GM23338 (cell line): ENCODE measurements at regions not wholly inside any gene's neighbourhood (a gene's known extent, or its start where the extent isn't known, plus 50 kb on each side); places are given as distances from the start of the nearest gene placed in this dataset.

ENCODE experiments used
- ATAC-seq: fragments of 200-7000 bp; cut with Tn5 transposase; 3 replicates; pipeline ENCODE4 v1.9.1; 2020
- DNase-seq: peaks from one replicate; pipeline ENCODE4 v3.0.0-alpha.2; 2015; ENCODE audit warnings: low spot score
- H2AFZ ChIP-seq: fragments of 200-600 bp; sonication (generic); 2 replicates; pipeline ENCODE4 v1.8.0; 2016; ENCODE audit warnings: antibody characterized with exemption, mild to moderate bottlenecking, moderate library complexity
- H3F3A ChIP-seq: fragments of 200-600 bp; sonication (generic); replicated peaks from 2 replicates; pipeline ENCODE4 v1.8.0; 2017; ENCODE audit warnings: antibody characterized with exemption, mixed run types, low read depth
- H3K27ac ChIP-seq: fragments of 200-600 bp; sonication (generic); 2 replicates; pipeline ENCODE4 v1.6.1; 2016; ENCODE audit warnings: low read depth
- H3K27me3 ChIP-seq: fragments of 200-600 bp; sonication (generic); 2 replicates; pipeline ENCODE4 v1.8.0; 2016; ENCODE audit warnings: mild to moderate bottlenecking, mixed run types, moderate library complexity; ENCODE audit not compliant: insufficient read depth
- H3K36me3 ChIP-seq: fragments of 200-600 bp; sonication (generic); 2 replicates; pipeline ENCODE4 v1.8.0; 2016; ENCODE audit warnings: mild to moderate bottlenecking; ENCODE audit not compliant: insufficient read depth
- H3K4me1 ChIP-seq: fragments of 200-600 bp; sonication (generic); 2 replicates; pipeline ENCODE4 v1.8.0; 2016; ENCODE audit warnings: mild to moderate bottlenecking, moderate library complexity; ENCODE audit not compliant: insufficient read depth
- H3K4me2 ChIP-seq: fragments of 200-600 bp; sonication (generic); 2 replicates; pipeline ENCODE4 v1.7.1; 2017; ENCODE audit warnings: mixed run types
- H3K4me3 ChIP-seq: fragments of 200-600 bp; sonication (generic); 2 replicates; pipeline ENCODE4 v1.6.1; 2016; ENCODE audit warnings: mixed run types
- H3K79me2 ChIP-seq: fragments of 200-600 bp; sonication (generic); replicated peaks from 2 replicates; pipeline ENCODE4 v1.8.0; 2017; ENCODE audit warnings: mild to moderate bottlenecking; ENCODE audit not compliant: insufficient read depth
- H3K9me2 ChIP-seq: fragments of 200-600 bp; sonication (generic); 2 replicates; pipeline ENCODE4 v1.8.0; 2017; ENCODE audit not compliant: insufficient read depth
- H4K20me1 ChIP-seq: fragments of 200-600 bp; sonication (generic); replicated peaks from 2 replicates; pipeline ENCODE4 v1.8.0; 2017; ENCODE audit warnings: mild to moderate bottlenecking; ENCODE audit not compliant: insufficient read depth
- H3K27ac Mint-ChIP-seq: 2 replicates; pipeline ENCODE4 v1.8.0; 2020; ENCODE audit warnings: inconsistent platforms, mild to moderate bottlenecking, moderate library complexity, mixed read lengths
- H3K27me3 Mint-ChIP-seq: 3 replicates; pipeline ENCODE4 v1.8.0; 2022; ENCODE audit warnings: low read depth, mild to moderate bottlenecking, moderate library complexity, mixed read lengths, inconsistent platforms; ENCODE audit not compliant: insufficient read depth, poor library complexity
- H3K36me3 Mint-ChIP-seq: 3 replicates; pipeline ENCODE4 v1.8.0; 2021; ENCODE audit warnings: low read depth, mild to moderate bottlenecking, inconsistent platforms, moderate library complexity, mixed read lengths
- H3K4me1 Mint-ChIP-seq: 3 replicates; pipeline ENCODE4 v1.8.0; 2020; ENCODE audit warnings: mild to moderate bottlenecking, inconsistent platforms, mixed read lengths
- H3K4me3 Mint-ChIP-seq: 3 replicates; pipeline ENCODE4 v1.8.0; 2021; ENCODE audit warnings: moderate library complexity, mild to moderate bottlenecking, inconsistent platforms, mixed read lengths
- H3K9me3 Mint-ChIP-seq: 3 replicates; pipeline ENCODE4 v1.8.0; 2020; ENCODE audit warnings: moderate library complexity, mild to moderate bottlenecking, inconsistent platforms, mixed read lengths
- CREB1 ChIP-seq: fragments of 250-450 bp; sonication (Bioruptor Pico); IDR thresholded peaks from 2 replicates; pipeline ENCODE4 v1.5.0; 2020; ENCODE audit warnings: low read depth, mild to moderate bottlenecking, moderate library complexity
- EZH2 ChIP-seq: fragments of 200-600 bp; sonication (generic); IDR thresholded peaks from one replicate; pipeline ENCODE4 v1.8.0; 2017; ENCODE audit warnings: antibody characterized with exemption, mild to moderate bottlenecking, low read depth; ENCODE audit not compliant: unreplicated experiment
- EZH2phosphoT487 ChIP-seq: fragments of 200-600 bp; sonication (generic); IDR thresholded peaks from one replicate; pipeline ENCODE4 v1.8.1; 2018; ENCODE audit warnings: antibody characterized with exemption; ENCODE audit not compliant: unreplicated experiment
- JUNB ChIP-seq: IDR thresholded peaks from one replicate; pipeline ENCODE4 v1.6.1; 2016; ENCODE audit warnings: antibody characterized with exemption; ENCODE audit not compliant: unreplicated experiment
- NANOG ChIP-seq: IDR thresholded peaks from 2 replicates; pipeline ENCODE4 v1.6.1; 2016; ENCODE audit warnings: antibody characterized with exemption, borderline replicate concordance
- POLR2AphosphoS5 ChIP-seq: IDR thresholded peaks from 2 replicates; pipeline ENCODE4 v1.6.1; 2016; ENCODE audit warnings: antibody characterized with exemption, low read depth
- STAT1 ChIP-seq: IDR thresholded peaks from one replicate; pipeline ENCODE4 v1.6.1; 2016; ENCODE audit warnings: antibody characterized with exemption; ENCODE audit not compliant: unreplicated experiment
- ZNF114 ChIP-seq: fragments of 250-450 bp; sonication (Bioruptor Pico); IDR thresholded peaks from 2 replicates; pipeline ENCODE4 v1.5.0; 2020; ENCODE audit warnings: mild to moderate bottlenecking, moderate library complexity
- ZNF331 ChIP-seq: fragments of 250-450 bp; sonication (Bioruptor Pico); IDR thresholded peaks from 2 replicates; pipeline ENCODE4 v1.5.0; 2020; ENCODE audit warnings: low read depth, mild to moderate bottlenecking, moderate library complexity
- TF ChIP-seq, protein P1 (sequence below): IDR thresholded peaks from one replicate; pipeline ENCODE4 v1.6.1; 2018; ENCODE audit warnings: antibody characterized with exemption; ENCODE audit not compliant: unreplicated experiment
- TF ChIP-seq, protein P2 (sequence below), 2 experiments: fragments of 200-600 bp in 1 of 2; sonication (generic) in 1 of 2; conservative IDR thresholded peaks; 2 replicates each; pipeline versions ENCODE4 v1.5.1 to v1.6.1; 2016 to 2017; ENCODE audit warnings: antibody characterized with exemption in 2 of 2, low read depth in 2 of 2, mild to moderate bottlenecking in 2 of 2, moderate library complexity in 1 of 2
- TF ChIP-seq, protein P3 (sequence below): IDR thresholded peaks from 2 replicates; pipeline ENCODE4 v1.6.1; 2016; ENCODE audit warnings: antibody characterized with exemption
- TF ChIP-seq, protein P4 (sequence below): fragments of 250-450 bp; sonication (Bioruptor Pico); IDR thresholded peaks from 2 replicates; pipeline ENCODE4 v1.5.0; 2020; ENCODE audit warnings: mild to moderate bottlenecking, moderate library complexity

DNA sequence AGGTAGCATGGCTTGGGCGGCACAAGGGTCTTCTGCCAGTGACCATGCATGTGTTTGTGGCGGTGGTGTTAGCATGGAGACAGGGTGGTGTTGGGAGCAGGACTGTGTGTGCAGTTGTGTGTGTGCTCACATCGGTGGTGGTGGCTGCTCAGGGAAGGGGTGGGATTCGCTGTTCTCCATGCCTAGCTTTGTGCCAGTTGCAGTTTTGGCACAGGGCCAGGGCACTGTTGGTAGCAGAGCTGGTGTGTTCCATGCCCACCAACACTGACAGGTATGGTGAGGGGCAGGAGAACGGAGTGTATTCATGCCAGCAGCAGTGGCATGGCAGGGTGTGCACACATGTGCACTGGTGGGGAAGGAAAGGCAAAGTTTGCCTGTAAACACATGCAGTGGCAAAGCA is 77.3 kb upstream of the TEKT1 start:
- Mint-ChIP-seq H3K4me3 (no peak overlapping the region), H3K27ac (no peak overlapping the region), H3K4me1 (no peaks in the 10 kb centered on the region; the same call in 2 of the 3 replicates), H3K9me3 (peaks cover 41% of the 10 kb centered on the region), H3K27me3 (peaks cover 11% of the 10 kb centered on the region), H3K36me3 (peaks cover 55% of the 10 kb centered on the region)
- H3K4me1 ChIP-seq, result no peaks in the 10 kb centered on the region
- no peak overlapping the region for H3K27ac ChIP-seq
- H3K27me3 ChIP-seq, result no peaks in the 10 kb centered on the region
- no peaks in the 10 kb centered on the region for H3K79me2 ChIP-seq
- no peak for TF ChIP-seq CREB1
- TF ChIP-seq, protein P1, sequence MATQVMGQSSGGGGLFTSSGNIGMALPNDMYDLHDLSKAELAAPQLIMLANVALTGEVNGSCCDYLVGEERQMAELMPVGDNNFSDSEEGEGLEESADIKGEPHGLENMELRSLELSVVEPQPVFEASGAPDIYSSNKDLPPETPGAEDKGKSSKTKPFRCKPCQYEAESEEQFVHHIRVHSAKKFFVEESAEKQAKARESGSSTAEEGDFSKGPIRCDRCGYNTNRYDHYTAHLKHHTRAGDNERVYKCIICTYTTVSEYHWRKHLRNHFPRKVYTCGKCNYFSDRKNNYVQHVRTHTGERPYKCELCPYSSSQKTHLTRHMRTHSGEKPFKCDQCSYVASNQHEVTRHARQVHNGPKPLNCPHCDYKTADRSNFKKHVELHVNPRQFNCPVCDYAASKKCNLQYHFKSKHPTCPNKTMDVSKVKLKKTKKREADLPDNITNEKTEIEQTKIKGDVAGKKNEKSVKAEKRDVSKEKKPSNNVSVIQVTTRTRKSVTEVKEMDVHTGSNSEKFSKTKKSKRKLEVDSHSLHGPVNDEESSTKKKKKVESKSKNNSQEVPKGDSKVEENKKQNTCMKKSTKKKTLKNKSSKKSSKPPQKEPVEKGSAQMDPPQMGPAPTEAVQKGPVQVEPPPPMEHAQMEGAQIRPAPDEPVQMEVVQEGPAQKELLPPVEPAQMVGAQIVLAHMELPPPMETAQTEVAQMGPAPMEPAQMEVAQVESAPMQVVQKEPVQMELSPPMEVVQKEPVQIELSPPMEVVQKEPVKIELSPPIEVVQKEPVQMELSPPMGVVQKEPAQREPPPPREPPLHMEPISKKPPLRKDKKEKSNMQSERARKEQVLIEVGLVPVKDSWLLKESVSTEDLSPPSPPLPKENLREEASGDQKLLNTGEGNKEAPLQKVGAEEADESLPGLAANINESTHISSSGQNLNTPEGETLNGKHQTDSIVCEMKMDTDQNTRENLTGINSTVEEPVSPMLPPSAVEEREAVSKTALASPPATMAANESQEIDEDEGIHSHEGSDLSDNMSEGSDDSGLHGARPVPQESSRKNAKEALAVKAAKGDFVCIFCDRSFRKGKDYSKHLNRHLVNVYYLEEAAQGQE, result no peak
- no peak for TF ChIP-seq POLR2AphosphoS5
- no peak for TF ChIP-seq EZH2
- no peak for TF ChIP-seq EZH2phosphoT487
- TF ChIP-seq, protein P2, sequence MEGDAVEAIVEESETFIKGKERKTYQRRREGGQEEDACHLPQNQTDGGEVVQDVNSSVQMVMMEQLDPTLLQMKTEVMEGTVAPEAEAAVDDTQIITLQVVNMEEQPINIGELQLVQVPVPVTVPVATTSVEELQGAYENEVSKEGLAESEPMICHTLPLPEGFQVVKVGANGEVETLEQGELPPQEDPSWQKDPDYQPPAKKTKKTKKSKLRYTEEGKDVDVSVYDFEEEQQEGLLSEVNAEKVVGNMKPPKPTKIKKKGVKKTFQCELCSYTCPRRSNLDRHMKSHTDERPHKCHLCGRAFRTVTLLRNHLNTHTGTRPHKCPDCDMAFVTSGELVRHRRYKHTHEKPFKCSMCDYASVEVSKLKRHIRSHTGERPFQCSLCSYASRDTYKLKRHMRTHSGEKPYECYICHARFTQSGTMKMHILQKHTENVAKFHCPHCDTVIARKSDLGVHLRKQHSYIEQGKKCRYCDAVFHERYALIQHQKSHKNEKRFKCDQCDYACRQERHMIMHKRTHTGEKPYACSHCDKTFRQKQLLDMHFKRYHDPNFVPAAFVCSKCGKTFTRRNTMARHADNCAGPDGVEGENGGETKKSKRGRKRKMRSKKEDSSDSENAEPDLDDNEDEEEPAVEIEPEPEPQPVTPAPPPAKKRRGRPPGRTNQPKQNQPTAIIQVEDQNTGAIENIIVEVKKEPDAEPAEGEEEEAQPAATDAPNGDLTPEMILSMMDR (conservative IDR thresholded peaks at IDR 0.05; ENCODE audit: low read depth in 2 of 2), result no peak
- TF ChIP-seq ZNF331 (CRISPR knock-in tag), result no peak
- no peak for TF ChIP-seq NANOG
- TF ChIP-seq, protein P3, sequence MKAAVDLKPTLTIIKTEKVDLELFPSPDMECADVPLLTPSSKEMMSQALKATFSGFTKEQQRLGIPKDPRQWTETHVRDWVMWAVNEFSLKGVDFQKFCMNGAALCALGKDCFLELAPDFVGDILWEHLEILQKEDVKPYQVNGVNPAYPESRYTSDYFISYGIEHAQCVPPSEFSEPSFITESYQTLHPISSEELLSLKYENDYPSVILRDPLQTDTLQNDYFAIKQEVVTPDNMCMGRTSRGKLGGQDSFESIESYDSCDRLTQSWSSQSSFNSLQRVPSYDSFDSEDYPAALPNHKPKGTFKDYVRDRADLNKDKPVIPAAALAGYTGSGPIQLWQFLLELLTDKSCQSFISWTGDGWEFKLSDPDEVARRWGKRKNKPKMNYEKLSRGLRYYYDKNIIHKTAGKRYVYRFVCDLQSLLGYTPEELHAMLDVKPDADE, result no peak
- no peak for TF ChIP-seq STAT1
- no peak for TF ChIP-seq ZNF114 (CRISPR knock-in tag)
- TF ChIP-seq JUNB, result no peak
- TF ChIP-seq, protein P4, sequence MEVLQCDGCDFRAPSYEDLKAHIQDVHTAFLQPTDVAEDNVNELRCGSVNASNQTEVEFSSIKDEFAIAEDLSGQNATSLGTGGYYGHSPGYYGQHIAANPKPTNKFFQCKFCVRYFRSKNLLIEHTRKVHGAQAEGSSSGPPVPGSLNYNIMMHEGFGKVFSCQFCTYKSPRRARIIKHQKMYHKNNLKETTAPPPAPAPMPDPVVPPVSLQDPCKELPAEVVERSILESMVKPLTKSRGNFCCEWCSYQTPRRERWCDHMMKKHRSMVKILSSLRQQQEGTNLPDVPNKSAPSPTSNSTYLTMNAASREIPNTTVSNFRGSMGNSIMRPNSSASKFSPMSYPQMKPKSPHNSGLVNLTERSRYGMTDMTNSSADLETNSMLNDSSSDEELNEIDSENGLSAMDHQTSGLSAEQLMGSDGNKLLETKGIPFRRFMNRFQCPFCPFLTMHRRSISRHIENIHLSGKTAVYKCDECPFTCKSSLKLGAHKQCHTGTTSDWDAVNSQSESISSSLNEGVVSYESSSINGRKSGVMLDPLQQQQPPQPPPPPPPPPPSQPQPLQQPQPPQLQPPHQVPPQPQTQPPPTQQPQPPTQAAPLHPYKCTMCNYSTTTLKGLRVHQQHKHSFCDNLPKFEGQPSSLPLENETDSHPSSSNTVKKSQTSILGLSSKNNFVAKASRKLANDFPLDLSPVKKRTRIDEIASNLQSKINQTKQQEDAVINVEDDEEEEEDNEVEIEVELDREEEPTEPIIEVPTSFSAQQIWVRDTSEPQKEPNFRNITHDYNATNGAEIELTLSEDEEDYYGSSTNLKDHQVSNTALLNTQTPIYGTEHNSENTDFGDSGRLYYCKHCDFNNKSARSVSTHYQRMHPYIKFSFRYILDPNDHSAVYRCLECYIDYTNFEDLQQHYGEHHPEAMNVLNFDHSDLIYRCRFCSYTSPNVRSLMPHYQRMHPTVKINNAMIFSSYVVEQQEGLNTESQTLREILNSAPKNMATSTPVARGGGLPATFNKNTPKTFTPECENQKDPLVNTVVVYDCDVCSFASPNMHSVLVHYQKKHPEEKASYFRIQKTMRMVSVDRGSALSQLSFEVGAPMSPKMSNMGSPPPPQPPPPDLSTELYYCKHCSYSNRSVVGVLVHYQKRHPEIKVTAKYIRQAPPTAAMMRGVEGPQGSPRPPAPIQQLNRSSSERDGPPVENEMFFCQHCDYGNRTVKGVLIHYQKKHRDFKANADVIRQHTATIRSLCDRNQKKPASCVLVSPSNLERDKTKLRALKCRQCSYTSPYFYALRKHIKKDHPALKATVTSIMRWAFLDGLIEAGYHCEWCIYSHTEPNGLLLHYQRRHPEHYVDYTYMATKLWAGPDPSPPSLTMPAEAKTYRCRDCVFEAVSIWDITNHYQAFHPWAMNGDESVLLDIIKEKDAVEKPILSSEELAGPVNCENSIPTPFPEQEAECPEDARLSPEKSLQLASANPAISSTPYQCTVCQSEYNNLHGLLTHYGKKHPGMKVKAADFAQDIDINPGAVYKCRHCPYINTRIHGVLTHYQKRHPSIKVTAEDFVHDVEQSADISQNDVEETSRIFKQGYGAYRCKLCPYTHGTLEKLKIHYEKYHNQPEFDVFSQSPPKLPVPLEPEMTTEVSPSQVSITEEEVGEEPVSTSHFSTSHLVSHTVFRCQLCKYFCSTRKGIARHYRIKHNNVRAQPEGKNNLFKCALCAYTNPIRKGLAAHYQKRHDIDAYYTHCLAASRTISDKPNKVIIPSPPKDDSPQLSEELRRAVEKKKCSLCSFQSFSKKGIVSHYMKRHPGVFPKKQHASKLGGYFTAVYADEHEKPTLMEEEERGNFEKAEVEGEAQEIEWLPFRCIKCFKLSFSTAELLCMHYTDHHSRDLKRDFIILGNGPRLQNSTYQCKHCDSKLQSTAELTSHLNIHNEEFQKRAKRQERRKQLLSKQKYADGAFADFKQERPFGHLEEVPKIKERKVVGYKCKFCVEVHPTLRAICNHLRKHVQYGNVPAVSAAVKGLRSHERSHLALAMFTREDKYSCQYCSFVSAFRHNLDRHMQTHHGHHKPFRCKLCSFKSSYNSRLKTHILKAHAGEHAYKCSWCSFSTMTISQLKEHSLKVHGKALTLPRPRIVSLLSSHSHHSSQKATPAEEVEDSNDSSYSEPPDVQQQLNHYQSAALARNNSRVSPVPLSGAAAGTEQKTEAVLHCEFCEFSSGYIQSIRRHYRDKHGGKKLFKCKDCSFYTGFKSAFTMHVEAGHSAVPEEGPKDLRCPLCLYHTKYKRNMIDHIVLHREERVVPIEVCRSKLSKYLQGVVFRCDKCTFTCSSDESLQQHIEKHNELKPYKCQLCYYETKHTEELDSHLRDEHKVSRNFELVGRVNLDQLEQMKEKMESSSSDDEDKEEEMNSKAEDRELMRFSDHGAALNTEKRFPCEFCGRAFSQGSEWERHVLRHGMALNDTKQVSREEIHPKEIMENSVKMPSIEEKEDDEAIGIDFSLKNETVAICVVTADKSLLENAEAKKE (CRISPR knock-in tag), result no peak
- no peak overlapping the region for H3K4me3 ChIP-seq
- DNase-seq (no peak), ATAC-seq (no peak)
- no peaks in the 10 kb centered on the region; the same call in 1 of the 2 replicates for H4K20me1 ChIP-seq
- no peaks in the 10 kb centered on the region for H3K36me3 ChIP-seq
- H3K4me2 ChIP-seq, result no peak overlapping the region
- H3F3A ChIP-seq, result no peaks in the 10 kb centered on the region
- no peaks in the 10 kb centered on the region for H3K9me2 ChIP-seq
- H2AFZ ChIP-seq, result no peak overlapping the region
